GM18520 (cell line): ENCODE measurements at regions not wholly inside any gene's neighbourhood (a gene's known extent, or its start where the extent isn't known, plus 50 kb on each side); places are given as distances from the start of the nearest gene placed in this dataset.

Experiments
- ATAC-seq: cut with Tn5 transposase; IDR thresholded peaks from one replicate; pipeline ENCODE4 v1.9.1; 2021; ENCODE audit not compliant: unreplicated experiment

DNA sequence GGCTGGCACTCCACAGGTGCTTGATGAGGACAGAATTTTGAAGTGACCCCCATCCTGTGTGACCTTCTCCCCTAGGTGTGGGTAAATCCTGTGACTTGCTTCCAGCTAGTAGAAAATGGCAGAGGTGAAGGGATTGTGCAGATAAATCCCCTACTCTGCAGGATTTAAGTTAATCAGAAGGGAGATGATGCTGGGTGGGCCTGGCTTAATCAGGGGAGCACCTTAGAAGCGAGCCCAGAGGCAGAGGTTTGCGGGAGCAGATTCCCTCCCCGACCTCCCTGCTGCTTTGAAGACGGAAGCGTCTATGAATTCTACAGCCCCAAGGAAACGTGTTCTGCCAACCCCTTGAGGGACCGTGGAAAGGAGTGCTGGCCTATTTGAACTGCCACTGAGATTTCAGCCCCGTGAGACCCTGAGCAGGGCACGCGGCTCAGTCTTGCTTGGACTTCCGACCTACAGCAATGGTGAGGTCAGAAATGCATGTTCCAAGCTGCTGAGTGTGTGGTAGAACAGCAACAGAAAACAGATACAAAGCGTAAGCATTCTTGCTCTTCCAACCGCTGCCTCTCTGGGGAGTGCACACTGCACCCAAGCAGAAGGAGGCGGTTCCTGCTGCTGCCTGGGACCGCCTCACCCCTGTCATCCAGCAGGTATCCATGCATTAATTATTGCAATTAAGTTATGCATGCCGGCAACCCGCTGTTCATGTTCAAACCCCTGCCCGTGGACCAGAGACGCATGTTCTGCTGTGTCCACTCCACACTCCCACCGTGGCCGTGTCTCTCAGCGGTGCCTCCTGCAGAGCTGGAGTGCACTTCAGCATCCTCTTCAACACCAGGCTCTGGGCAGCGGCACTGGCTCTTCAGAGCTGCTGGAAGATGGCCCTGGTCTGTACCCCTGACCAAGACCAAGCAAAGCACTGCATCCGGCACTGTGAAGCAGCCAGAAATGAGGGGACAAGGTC, 54.6 kb upstream of the RXRA start:
- no peak for ATAC-seq

GRCh38 chr9:134272302-134273023, 53.8 kb upstream of the RXRA start:
- ATAC-seq = no peak

DNA sequence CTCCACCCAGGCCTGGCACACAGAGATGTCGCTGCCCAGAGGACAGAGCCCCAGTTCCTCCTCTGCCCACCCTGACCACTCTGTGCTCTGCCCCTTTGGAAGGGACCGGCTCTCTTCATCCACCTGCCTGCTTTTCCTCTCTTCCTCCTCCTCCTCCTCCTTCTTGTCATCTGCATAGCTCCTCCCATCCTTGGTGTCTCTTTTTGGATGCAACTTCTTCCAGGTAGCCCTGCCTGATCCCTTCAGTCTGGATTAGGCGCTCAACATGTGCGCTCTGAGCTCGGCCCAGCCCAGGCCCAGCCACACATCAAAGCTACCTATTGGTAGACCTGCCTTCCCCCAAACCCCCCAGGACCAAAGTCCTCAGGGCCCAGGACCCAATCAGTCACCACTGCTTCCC, 52.6 kb upstream of the RXRA start:
- no peak for ATAC-seq

GRCh38 chr9:134275375-134275774, 50.9 kb upstream of the RXRA start:
- no peak for ATAC-seq

GRCh38 chr9:134276453-134277245, 49.6 kb upstream of the RXRA start:
- no peak for ATAC-seq
